A549 (cell line): ENCODE measurements at regions not wholly inside any gene's neighbourhood (a gene's known extent, or its start where the extent isn't known, plus 50 kb on each side); places are given as distances from the start of the nearest gene placed in this dataset.

Source experiments
- ELK1 ChIP-seq: fragments of 150-350 bp; IDR thresholded peaks from 2 replicates; pipeline ENCODE4 v1.6.1; 2014; ENCODE audit warnings: low read depth, mild to moderate bottlenecking, low read length
- MYC ChIP-seq: IDR thresholded peaks from 2 replicates; pipeline ENCODE4 v1.6.1; 2012; ENCODE audit warnings: mild to moderate bottlenecking, inconsistent platforms, low read length, improper control_type of control experiment, borderline replicate concordance
- NPAS2 ChIP-seq: fragments of 250-450 bp; sonication (Bioruptor Pico); IDR thresholded peaks from 2 replicates; pipeline ENCODE4 v1.8.0; 2022; ENCODE audit warnings: mild to moderate bottlenecking, moderate library complexity, borderline replicate concordance
- PHF8 ChIP-seq: fragments of 200-600 bp; sonication (generic); IDR thresholded peaks from 2 replicates; pipeline ENCODE4 v1.6.1; 2016; ENCODE audit warnings: low read depth, mild to moderate bottlenecking, antibody characterized with exemption, moderate library complexity, borderline replicate concordance
- TP53 ChIP-seq: fragments of 250-450 bp; sonication (Bioruptor Pico); IDR thresholded peaks from 2 replicates; pipeline ENCODE4 v1.5.0; 2021; ENCODE audit warnings: mild to moderate bottlenecking, moderate library complexity
- TF ChIP-seq, protein P1 (sequence below): IDR thresholded peaks from 2 replicates; pipeline ENCODE4 v1.6.1; 2012

DNA sequence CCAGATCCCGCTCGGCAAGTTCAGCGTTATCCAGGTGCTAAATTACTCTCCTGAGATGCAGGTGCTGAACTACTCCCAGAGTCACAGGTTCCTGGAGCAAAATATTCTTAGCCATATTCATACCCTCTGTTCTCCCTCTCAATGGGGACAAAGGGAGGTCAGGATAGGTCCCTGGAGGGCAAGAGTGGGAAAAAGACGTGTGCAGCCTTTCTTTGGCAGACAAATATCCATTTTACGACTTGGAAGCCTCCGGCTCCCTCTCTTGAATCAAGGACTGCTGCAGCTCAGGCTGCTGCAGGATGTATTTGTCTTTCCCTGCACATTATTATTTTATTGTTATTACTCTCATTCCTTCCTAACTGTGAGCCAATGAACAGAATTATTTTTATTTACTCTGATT, 590.2 kb downstream of the NR2F1-AS1 start:
- TF ChIP-seq, protein P1, sequence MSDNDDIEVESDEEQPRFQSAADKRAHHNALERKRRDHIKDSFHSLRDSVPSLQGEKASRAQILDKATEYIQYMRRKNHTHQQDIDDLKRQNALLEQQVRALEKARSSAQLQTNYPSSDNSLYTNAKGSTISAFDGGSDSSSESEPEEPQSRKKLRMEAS: no peak
- TF ChIP-seq PHF8: no peak
- no peak for TF ChIP-seq MYC
- no peak for TF ChIP-seq TP53
- no peak for TF ChIP-seq ELK1
- no peak for TF ChIP-seq NPAS2
